ENCODE measurements at regions not wholly inside any gene's neighbourhood (a gene's known extent, or its start where the extent isn't known, plus 50 kb on each side); places are given as distances from the start of the nearest gene placed in this dataset.

DNA sequence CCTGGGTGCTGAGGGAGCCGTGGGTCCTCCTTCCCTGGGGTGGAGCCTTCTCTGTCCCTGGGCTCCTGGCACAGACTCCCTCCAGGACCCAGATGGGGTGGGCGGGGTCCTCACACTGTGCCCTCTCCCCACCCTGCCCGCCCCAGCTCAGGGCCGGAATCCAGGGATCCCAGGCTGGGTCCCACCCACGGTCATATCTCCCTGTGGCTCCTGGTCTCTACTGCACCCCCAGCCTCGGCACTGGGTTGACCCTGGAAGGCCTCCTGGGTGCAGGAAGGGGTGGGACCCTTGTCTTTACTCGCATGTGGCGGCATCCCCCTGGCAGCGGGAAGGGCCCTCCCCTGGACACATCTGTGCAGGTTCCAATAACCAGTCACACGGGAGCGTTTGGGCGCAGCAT is 75.8 kb upstream of the EIF5 start:
- Histone ChIP-seq H3K9me3 (no peaks in the 10 kb centered on the region), H3K4me3 (no peak overlapping the region), H3K4me1 (ENCODE audit: low read depth) (peaks cover 18% of the 10 kb centered on the region), H3K36me3 (ENCODE audit: low read depth) (no peaks in the 10 kb centered on the region)
- no peak for TF ChIP-seq CTCF (IDR thresholded peaks at IDR 0.05)
- intact Hi-C loops (cut with DNase I, micrococcal nuclease) = no loop called here
- no peak for DNase-seq
- no peak for ATAC-seq

DNA sequence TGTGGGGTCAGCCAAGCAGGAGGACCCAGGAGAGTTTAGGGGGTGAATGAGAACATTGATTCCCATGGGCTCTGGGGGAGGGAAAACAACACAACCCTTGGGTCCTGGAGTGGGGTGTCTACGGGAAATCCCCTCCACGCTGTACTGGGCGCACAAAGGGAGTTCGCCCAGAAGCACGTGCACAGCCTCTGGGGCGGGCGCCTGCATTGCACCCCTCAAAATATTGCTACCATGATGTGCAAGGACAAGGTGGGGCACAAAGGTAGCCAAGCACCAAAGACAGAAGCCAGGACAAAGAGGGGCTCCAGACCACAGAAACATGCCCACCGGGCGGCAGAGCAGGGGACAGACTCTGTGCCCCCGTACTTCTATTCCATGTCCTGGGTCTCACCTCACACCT is 74.9 kb upstream of the EIF5 start:
- H3K36me3 ChIP-seq (ENCODE audit: low read depth) = no peaks in the 10 kb centered on the region
- intact Hi-C loops (cut with DNase I, micrococcal nuclease) = no loop called here
- no peak overlapping the region for H3K4me3 ChIP-seq
- no peaks in the 10 kb centered on the region for H3K9me3 ChIP-seq
- TF ChIP-seq CTCF (IDR thresholded peaks at IDR 0.05) = no peak
- no peak for ATAC-seq
- DNase-seq = no peak
- peaks cover 14% of the 10 kb centered on the region for H3K4me1 ChIP-seq (ENCODE audit: low read depth)

DNA sequence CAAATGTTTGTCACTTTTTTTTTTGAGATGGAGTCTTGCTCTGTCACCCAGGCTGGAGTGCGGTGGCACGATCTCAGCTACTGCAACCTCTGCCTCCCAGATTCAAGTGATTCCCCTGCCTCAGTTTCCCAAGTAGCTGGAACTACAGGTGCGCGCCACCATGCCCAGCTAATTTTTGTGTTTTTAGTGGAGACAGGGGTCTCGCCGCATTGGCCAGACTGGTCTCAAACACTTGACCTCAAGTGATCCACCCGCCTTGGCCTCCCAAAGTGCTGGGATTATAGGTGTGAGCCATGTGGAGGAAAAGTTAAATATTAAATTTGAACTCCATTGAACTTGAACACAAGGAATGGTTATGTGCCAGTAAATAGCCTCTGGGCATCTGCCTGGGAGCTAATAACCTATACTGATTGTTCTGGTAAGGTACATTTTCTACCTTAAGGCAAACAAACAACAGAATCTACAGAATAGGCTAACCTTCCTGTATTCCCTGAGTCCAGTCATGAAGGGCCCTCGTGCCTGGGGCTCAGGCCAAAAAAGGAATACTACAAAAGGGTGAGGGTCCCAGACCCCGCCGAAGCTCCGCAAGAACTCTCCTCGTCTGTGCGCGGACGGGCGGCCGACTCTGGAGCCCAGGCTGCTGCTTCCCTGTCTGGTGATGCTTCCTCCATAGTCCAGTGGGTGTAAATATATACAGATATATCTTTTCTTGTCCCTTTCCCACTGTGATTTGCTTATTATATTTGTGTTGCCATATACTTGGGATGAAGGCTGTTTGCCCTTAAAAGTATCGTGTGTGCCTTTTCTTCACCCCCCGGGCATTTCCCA is 74.0 kb upstream of the EIF5 start:
- H3K4me1 ChIP-seq (ENCODE audit: low read depth) = peaks cover 14% of the 10 kb centered on the region
- intact Hi-C loops (cut with DNase I, micrococcal nuclease) = no loop called here
- no peaks in the 10 kb centered on the region for H3K9me3 ChIP-seq
- ATAC-seq (peak; percentile 82), DNase-seq (peak in 2 of 3 donors; percentile 45 to 57)
- no peak overlapping the region for H3K4me3 ChIP-seq
- no peaks in the 10 kb centered on the region for H3K36me3 ChIP-seq (ENCODE audit: low read depth)
- TF ChIP-seq CTCF (IDR thresholded peaks at IDR 0.05) = no peak

DNA sequence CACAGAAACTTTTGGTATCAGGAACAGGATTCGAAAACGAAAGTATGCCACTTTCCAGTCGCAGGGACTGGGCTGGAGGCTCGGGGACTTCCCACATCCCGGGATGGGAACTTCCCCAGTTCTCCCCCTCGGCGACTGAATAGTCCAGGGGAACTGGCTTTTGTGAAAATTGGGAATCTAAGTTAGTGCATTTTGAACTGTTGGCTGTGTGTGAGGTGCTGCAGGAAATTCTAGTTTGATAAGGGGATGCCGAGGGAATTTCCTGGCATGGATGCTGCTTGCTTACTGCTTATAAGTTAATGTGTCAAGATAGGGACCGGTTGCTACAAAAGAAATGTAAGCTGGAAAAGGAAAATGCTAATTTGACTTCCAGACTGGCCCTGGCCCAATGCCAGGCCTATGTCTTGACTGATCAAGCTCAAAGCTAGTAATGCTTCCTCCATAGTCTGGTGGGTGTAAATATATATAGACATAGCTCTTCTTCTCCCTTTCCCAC is 73.4 kb upstream of the EIF5 start:
- H3K9me3 ChIP-seq = no peaks in the 10 kb centered on the region
- H3K36me3 ChIP-seq (ENCODE audit: low read depth) = no peaks in the 10 kb centered on the region
- intact Hi-C loops (cut with DNase I, micrococcal nuclease) = no loop called here
- DNase-seq (peak; percentile 58 to 65 (median 63)), ATAC-seq (peak; percentile 93)
- no peak for TF ChIP-seq CTCF (IDR thresholded peaks at IDR 0.05)
- peaks cover 14% of the 10 kb centered on the region for H3K4me1 ChIP-seq (ENCODE audit: low read depth)
- H3K4me3 ChIP-seq = no peak overlapping the region

DNA sequence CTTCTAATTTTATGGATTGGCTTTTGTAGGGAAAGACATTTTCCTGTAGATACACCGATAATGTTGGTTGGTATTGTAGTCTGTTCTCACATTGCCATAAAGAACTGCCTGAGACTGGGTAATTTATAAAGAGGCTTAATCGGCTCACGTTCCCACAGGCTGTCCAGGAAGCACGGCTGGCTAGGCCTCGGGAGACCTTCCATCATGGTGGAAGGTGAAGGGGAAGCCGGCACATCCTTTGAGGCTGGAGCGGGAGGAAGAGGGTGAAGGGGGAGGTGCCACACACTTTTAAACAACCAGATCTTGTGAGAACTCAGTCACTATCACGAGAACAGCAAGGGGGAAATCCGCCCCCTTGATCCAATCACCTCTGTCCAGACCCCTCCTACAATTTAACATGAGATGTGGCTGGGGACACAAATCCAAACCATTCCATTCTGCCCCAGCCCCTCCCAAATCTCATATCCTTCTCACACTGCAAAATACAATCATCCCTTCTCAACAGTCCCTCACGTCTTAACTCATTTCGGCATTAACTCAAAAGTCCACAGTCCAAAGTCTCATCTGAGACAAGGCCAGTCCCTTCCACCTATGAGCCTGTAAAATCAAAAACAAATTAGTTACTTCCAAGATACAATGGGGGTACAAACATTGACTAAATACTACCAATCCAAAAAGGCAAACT is 66.7 kb upstream of the EIF5 start:
- no peaks in the 10 kb centered on the region for H3K36me3 ChIP-seq (ENCODE audit: low read depth)
- H3K4me1 ChIP-seq (ENCODE audit: low read depth) = no peaks in the 10 kb centered on the region
- no peak overlapping the region for H3K4me3 ChIP-seq
- no peak for DNase-seq
- intact Hi-C loops (cut with DNase I, micrococcal nuclease) = no loop called here
- TF ChIP-seq CTCF (IDR thresholded peaks at IDR 0.05) = no peak
- ATAC-seq = no peak
- H3K9me3 ChIP-seq = no peaks in the 10 kb centered on the region

Data from mucosa of descending colon (tissue), 3 donors.